ENCODE measurements at regions not wholly inside any gene's neighbourhood (a gene's known extent, or its start where the extent isn't known, plus 50 kb on each side); places are given as distances from the start of the nearest gene placed in this dataset.

DNA sequence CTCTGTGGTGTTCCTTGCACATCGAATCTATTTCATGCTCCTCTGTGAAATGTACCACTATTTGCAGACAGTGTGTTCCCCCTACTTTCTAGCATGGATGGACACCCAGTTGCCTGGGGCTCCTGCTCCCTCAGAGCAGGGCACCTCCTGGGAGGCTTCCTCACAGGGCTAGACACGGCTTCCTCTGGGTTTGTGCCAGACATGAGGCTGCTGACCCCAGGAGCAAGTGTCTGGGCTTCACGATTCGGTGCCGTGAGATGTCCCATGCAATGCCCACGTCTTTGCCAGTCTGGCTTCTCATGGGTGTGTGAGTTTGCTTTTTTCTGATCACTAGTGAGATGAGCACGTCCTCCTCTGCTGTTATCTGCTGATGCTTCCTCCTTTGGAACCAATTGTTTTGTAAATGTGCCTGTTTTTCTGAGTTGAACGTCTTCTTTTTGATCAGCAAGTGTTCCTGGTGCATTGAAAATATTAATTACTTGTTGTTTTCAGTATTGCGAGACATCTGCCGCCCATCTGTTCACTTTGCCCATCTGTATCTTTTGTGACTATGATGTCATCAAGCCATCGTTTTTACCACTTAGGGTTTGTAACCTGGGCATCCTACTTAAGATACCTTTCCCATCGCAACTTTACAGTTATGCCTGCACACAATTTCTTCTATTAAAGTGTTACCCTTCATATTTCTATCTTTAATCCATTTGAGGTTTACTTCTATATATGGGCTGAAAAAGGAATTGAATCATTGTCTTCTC is 92.0 kb downstream of the TTLL2 start:
- Histone ChIP-seq H3K9ac (ENCODE audit: insufficient read depth, low read depth, low read length) (no peak overlapping the region), H3K27me3 (ENCODE audit: control insufficient read depth in 1 of 2, insufficient read depth in 2 of 2, low read length in 2 of 2) (peaks cover 2 to 27% of the 10 kb centered on the region in 2 experiments; a peak in 4 of 5 replicates), H4K20me1 (ENCODE audit: insufficient read depth, low read length) (no peaks in the 10 kb centered on the region), H3K4me2 (ENCODE audit: low read depth, low read length) (no peak overlapping the region), H3K4me3 (replicated peaks in 1 of 3; ENCODE audit: insufficient read depth in 1 of 3, low read depth in 2 of 3, low read length in 3 of 3) (no peak overlapping the region), H3K9me3 (ENCODE audit: low read length) (no peaks in the 10 kb centered on the region), H3K79me2 (ENCODE audit: insufficient read depth, low read length) (no peaks in the 10 kb centered on the region), H3K4me1 (ENCODE audit: insufficient read depth, low read length) (peaks cover 70% of the 10 kb centered on the region), H3K36me3 (replicated peaks in 1 of 2; ENCODE audit: control insufficient read depth in 1 of 2, insufficient read depth in 2 of 2, low read length in 2 of 2) (no peaks in the 10 kb centered on the region; a peak in 1 of 5 replicates), H2AFZ (ENCODE audit: low read length) (no peak overlapping the region), H3K27ac (ENCODE audit: extremely low read length, insufficient read depth, low read length) (no peak overlapping the region)
- intact Hi-C loops (cut with micrococcal nuclease; ENCODE audit: unreplicated experiment) (no loop called here), in situ Hi-C loops (cut with HindIII; ENCODE audit: extremely low pct_ligation_motif_present, low pct_unique_long_range_greater_than_20kb) (no loop called here)
- no TSS peak for BruUV-seq (replicated peaks)
- ChIA-PET CTCF (ENCODE audit: low intra/inter-chr PET ratio, low total read pairs) (no interaction called here), POLR2A (no interaction called here)
- ATAC-seq, result no peak
- no peak for FAIRE-seq
- DNase-seq (ENCODE audit: low spot score), result no peak
- 45% methylated on average over 12 of the region's 12 CpGs for WGBS (ENCODE audit: low lambda C conversion rate)
- peak; percentile 84 for TF ChIP-seq ATF7 (IDR thresholded peaks at IDR 0.05)
- no peak for TF ChIP-seq ATF7 (CRISPR knock-in tag; IDR thresholded peaks at IDR 0.05)
- no peak for TF ChIP-seq RARA (CRISPR knock-in tag; IDR thresholded peaks at IDR 0.05)
- no peak for TF ChIP-seq ZNF282 (IDR thresholded peaks at IDR 0.05; ENCODE audit: partially characterized antibody)
- no peak for TF ChIP-seq ZNF350 (CRISPR knock-in tag; IDR thresholded peaks at IDR 0.05; ENCODE audit: borderline replicate concordance, low read depth)
- TF ChIP-seq ZNF256 (CRISPR knock-in tag; conservative IDR thresholded peaks at IDR 0.05), result no peak
- TF ChIP-seq XBP1 (CRISPR knock-in tag; IDR thresholded peaks at IDR 0.05), result no peak
- TF ChIP-seq, protein P1, sequence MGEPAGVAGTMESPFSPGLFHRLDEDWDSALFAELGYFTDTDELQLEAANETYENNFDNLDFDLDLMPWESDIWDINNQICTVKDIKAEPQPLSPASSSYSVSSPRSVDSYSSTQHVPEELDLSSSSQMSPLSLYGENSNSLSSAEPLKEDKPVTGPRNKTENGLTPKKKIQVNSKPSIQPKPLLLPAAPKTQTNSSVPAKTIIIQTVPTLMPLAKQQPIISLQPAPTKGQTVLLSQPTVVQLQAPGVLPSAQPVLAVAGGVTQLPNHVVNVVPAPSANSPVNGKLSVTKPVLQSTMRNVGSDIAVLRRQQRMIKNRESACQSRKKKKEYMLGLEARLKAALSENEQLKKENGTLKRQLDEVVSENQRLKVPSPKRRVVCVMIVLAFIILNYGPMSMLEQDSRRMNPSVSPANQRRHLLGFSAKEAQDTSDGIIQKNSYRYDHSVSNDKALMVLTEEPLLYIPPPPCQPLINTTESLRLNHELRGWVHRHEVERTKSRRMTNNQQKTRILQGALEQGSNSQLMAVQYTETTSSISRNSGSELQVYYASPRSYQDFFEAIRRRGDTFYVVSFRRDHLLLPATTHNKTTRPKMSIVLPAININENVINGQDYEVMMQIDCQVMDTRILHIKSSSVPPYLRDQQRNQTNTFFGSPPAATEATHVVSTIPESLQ (CRISPR knock-in tag; conservative IDR thresholded peaks at IDR 0.05), result no peak
- TF ChIP-seq, protein P2, sequence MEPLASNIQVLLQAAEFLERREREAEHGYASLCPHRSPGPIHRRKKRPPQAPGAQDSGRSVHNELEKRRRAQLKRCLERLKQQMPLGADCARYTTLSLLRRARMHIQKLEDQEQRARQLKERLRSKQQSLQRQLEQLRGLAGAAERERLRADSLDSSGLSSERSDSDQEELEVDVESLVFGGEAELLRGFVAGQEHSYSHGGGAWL (CRISPR knock-in tag; IDR thresholded peaks at IDR 0.05), result no peak
- no peak for TF ChIP-seq ZNF644 (CRISPR knock-in tag; IDR thresholded peaks at IDR 0.05; ENCODE audit: low read depth)
- TF ChIP-seq, protein P3, sequence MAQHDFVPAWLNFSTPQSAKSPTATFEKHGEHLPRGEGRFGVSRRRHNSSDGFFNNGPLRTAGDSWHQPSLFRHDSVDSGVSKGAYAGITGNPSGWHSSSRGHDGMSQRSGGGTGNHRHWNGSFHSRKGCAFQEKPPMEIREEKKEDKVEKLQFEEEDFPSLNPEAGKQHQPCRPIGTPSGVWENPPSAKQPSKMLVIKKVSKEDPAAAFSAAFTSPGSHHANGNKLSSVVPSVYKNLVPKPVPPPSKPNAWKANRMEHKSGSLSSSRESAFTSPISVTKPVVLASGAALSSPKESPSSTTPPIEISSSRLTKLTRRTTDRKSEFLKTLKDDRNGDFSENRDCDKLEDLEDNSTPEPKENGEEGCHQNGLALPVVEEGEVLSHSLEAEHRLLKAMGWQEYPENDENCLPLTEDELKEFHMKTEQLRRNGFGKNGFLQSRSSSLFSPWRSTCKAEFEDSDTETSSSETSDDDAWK (CRISPR knock-in tag; IDR thresholded peaks at IDR 0.05), result no peak
- TF ChIP-seq, protein P4, sequence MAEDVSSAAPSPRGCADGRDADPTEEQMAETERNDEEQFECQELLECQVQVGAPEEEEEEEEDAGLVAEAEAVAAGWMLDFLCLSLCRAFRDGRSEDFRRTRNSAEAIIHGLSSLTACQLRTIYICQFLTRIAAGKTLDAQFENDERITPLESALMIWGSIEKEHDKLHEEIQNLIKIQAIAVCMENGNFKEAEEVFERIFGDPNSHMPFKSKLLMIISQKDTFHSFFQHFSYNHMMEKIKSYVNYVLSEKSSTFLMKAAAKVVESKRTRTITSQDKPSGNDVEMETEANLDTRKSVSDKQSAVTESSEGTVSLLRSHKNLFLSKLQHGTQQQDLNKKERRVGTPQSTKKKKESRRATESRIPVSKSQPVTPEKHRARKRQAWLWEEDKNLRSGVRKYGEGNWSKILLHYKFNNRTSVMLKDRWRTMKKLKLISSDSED (CRISPR knock-in tag; IDR thresholded peaks at IDR 0.05), result no peak
- TF ChIP-seq CREB1 (IDR thresholded peaks at IDR 0.05), result peak; percentile 58
- no peak for TF ChIP-seq CREB1 (CRISPR knock-in tag; IDR thresholded peaks at IDR 0.05)
- TF ChIP-seq, protein P5, sequence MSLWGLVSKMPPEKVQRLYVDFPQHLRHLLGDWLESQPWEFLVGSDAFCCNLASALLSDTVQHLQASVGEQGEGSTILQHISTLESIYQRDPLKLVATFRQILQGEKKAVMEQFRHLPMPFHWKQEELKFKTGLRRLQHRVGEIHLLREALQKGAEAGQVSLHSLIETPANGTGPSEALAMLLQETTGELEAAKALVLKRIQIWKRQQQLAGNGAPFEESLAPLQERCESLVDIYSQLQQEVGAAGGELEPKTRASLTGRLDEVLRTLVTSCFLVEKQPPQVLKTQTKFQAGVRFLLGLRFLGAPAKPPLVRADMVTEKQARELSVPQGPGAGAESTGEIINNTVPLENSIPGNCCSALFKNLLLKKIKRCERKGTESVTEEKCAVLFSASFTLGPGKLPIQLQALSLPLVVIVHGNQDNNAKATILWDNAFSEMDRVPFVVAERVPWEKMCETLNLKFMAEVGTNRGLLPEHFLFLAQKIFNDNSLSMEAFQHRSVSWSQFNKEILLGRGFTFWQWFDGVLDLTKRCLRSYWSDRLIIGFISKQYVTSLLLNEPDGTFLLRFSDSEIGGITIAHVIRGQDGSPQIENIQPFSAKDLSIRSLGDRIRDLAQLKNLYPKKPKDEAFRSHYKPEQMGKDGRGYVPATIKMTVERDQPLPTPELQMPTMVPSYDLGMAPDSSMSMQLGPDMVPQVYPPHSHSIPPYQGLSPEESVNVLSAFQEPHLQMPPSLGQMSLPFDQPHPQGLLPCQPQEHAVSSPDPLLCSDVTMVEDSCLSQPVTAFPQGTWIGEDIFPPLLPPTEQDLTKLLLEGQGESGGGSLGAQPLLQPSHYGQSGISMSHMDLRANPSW (CRISPR knock-in tag; IDR thresholded peaks at IDR 0.05; ENCODE audit: borderline replicate concordance), result no peak
- TF ChIP-seq, protein P6, sequence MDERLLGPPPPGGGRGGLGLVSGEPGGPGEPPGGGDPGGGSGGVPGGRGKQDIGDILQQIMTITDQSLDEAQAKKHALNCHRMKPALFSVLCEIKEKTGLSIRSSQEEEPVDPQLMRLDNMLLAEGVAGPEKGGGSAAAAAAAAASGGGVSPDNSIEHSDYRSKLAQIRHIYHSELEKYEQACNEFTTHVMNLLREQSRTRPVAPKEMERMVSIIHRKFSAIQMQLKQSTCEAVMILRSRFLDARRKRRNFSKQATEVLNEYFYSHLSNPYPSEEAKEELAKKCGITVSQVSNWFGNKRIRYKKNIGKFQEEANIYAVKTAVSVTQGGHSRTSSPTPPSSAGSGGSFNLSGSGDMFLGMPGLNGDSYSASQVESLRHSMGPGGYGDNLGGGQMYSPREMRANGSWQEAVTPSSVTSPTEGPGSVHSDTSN (CRISPR knock-in tag; IDR thresholded peaks at IDR 0.05), result no peak
